ENCODE measurements at regions not wholly inside any gene's neighbourhood (a gene's known extent, or its start where the extent isn't known, plus 50 kb on each side); places are given as distances from the start of the nearest gene placed in this dataset.

- TF ChIP-seq CTCF (IDR thresholded peaks at IDR 0.05) (no peak), POLR2A (IDR thresholded peaks at IDR 0.05) (no peak)
Observed at GRCh38 chr5:125152044-125152443, 405.6 kb upstream of the ZNF608 start.
